GM21390 (cell line): ENCODE measurements at regions not wholly inside any gene's neighbourhood (a gene's known extent, or its start where the extent isn't known, plus 50 kb on each side); places are given as distances from the start of the nearest gene placed in this dataset.

Experiments
- ATAC-seq: cut with Tn5 transposase; IDR thresholded peaks from one replicate; pipeline ENCODE4 v1.9.1; 2021; ENCODE audit not compliant: unreplicated experiment

GRCh38 chr7:52285689-52286088, 749.7 kb upstream of the POM121L12 start:
- ATAC-seq = no peak

DNA sequence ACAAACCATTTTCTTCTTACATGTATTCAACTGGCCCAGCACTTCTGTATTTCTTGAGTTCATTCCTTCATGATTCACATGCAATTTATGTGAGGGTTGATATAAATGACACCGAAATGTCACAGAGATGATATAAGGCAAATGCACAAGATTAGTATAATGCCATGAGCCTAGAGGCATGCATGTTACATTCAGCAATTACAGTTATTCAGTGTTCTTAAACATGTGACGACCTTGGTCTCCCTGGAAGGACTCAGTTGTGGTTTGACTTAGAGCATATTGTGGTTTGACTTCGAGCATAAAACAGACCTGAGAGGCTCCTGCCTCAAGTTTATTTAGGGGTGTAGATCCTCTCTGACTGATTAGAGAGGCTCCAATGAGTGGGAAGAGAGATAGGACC, 752.1 kb upstream of the POM121L12 start:
- no peak for ATAC-seq

DNA sequence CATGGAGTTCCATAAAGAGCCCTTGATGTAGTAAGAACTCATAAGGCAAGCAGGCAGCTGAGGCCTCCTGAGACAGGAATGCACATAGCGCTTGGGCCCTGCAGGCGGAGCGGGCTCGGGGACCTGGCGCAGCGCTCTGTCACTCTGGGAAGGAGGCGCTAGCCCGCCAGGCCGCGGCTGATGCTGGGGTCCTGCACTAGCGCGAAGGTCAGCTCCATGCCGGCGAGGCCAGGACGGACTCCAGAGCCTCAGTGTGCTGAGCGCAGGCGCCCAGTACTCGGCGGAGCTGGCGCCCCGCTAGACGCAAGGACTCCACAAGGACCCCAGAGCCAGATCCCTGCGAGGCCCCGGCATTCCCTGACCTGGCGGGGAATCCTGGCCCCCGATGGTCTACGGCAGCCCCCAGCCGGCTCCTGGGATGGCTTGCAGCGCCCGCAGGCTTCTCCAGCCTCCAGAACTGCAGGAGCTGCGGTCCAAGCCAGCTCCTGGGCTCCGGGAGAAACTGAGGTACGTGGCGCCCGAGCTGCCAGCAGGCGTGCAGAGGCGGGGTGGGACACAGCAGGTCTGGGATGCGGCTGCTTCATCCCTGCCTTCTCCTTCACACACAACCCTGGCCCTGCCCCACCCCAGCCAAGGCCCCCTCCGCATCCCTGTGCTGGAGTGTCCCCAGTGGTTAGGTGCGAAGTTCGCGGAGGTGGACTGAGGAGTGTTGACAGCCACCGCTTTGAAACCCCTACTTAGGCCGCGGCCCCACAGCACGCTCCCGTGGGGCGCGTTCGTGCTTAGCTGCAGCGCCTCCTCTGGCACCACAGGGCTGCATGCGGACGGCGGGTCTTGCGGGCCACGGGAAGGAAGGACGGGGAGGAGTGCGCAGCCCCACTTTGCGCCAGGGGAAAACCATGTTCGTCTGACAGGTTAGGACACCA, 761.5 kb upstream of the POM121L12 start:
- no peak for ATAC-seq

GRCh38 chr7:52271703-52272102, 763.7 kb upstream of the POM121L12 start:
- no peak for ATAC-seq

GRCh38 chr7:52270301-52270700, 765.1 kb upstream of the POM121L12 start:
- no peak for ATAC-seq

DNA sequence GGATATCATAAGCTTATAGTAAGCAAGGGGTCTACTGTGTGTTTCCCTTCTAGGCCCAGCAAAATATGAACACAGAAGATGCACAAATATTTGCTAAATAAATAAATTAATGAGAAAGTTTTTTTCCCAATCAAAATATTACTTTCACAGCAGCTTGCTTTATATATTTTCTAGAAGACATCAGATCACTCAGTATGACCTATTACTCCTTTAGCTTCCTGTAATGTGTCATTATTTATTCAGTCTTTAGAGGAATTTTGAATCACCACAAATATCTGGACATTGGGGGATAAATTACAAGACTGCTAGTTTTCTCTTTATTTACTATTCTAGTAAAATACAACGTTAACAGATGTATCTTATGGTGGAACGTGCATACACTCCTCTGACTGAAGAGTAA, 765.8 kb upstream of the POM121L12 start:
- ATAC-seq = no peak

GRCh38 chr7:52261057-52261456, 774.4 kb upstream of the POM121L12 start:
- ATAC-seq = no peak

GRCh38 chr7:52260046-52260665, 775.3 kb upstream of the POM121L12 start:
- ATAC-seq = no peak

- no peak for ATAC-seq
Observed at GRCh38 chr7:52257890-52258289, 777.5 kb upstream of the POM121L12 start.

GRCh38 chr7:52254396-52255010, 780.9 kb upstream of the POM121L12 start:
- no peak for ATAC-seq

- no peak for ATAC-seq
Observed at GRCh38 chr7:52253953-52254352, 781.5 kb upstream of the POM121L12 start.

DNA sequence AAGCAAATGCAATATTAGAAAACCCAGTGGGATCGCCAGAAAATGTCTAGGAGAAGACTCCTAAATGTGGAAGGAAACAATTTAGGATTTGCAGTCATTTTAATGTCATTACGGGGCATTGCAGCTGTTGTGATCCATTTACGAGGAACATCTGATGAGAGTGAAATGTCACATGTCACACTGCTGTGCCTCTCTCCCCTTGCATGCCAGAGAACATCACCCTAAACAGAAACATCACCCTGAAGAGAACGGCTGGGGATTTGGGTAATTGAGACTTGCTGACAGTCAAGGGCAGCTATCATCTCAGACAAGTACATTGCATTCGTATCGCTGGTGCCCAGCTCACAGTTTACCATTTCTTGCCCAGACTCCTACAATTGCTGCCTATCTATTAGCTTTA, 785.7 kb upstream of the POM121L12 start:
- no peak for ATAC-seq

DNA sequence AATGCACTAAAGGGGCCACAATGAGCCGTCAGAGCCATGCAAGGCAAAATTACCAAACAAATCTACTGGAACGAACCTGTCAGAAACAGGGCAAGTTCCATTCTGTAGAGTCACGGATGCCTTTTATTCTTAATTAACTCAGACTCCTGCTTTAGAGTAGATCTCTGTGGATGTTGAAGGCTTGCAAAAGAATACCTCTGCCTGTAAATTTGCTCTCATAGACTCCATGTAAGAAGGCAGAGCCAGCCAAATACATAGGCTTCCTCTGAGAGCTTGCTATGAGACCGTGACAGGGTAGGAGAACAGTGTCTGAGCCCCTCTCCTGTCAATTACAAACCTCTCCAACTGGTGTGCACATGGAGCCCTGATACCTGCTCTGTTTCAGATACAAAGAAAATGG, 787.9 kb upstream of the POM121L12 start:
- ATAC-seq = no peak

- ATAC-seq = no peak
Observed at GRCh38 chr7:52243685-52244084, 791.7 kb upstream of the POM121L12 start.

DNA sequence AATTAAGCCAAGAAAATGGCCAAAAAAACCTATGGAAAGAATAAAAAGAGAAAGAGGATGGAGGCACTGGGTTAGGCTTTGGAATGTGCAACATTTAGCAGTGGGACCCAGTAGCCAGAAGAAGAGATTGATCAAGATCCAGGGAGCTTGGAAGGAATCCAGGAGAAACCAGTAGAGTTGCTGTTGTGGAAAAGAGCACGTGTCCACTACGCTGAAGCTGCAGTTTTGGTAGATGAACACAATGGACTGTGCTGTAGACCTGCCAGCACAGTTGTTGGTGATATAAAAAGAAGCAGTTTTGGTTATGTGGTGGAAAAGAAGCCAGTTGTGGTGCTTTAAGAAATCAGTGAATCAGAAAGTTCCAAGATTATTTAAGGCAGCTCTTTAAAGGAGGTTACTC, 802.2 kb upstream of the POM121L12 start:
- no peak for ATAC-seq

GRCh38 chr7:52211930-52212329, 823.5 kb upstream of the POM121L12 start:
- ATAC-seq = no peak

- no peak for ATAC-seq
Observed at GRCh38 chr7:52209614-52210013, 825.8 kb upstream of the POM121L12 start.

DNA sequence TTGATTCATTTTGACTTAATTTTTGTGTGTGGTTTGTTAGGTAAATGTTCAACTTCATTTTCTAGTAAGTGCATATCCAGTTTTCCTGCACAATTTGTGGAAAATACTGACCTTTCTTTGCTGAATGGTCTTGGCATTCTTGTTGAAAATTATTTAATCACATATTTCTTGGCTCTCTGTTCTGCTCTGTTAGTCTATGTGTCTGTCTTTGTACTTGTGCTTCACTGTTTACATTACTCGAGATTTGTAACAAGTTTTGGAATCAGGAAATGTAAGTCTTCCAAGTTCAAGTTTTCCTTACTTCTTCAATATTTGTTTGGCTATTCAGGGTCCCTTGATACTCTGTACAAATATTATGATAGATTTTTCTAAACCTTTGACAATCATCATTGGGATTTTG, 838.2 kb upstream of the POM121L12 start:
- no peak for ATAC-seq

- ATAC-seq = no peak
Observed at GRCh38 chr7:52195664-52196063, 839.8 kb upstream of the POM121L12 start.

DNA sequence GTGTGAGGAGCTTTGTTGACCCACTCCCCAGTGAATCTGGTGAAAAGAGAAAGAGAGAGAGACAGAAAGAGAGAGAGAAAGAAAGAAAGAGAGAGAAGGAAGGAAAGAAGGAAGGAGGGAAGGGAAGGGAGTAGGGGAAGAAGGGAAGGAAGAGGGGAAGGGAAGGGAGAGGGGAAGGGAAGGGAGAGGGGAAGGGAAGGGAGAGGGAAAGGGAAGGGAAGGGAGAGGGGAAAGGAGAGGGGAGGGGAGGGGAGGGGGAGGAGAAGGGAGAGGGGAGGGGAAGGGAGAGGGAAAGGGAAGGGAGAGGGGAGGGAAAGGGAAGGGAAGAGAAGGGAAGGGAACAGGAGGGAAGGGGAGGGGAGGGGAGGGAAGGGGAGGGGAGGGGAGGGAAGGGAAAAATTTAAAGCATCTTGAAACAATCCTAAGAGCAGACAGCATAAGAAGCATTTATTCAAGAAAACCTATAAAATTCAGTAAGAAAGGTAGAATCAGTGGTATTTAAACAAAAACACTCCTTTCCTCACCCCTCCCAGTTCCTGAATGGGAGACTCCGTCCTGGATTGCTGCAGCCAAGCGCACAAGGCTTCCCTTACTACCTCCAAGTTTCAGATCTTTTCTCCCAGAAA, 846.2 kb upstream of the POM121L12 start:
- ATAC-seq = no peak

- no peak for ATAC-seq
Observed at GRCh38 chr7:52184006-52184703, 851.3 kb upstream of the POM121L12 start.
